HepG2 (cell line): ENCODE measurements at regions not wholly inside any gene's neighbourhood (a gene's known extent, or its start where the extent isn't known, plus 50 kb on each side); places are given as distances from the start of the nearest gene placed in this dataset.

Experiments
- ATF2 ChIP-seq: sonication (generic); formaldehyde crosslinking; IDR thresholded peaks from 2 replicates; pipeline ENCODE4 v1.4.0; 2020; ENCODE audit warnings: missing genetic modification reagents
- ATF3 ChIP-seq: sonication (generic); formaldehyde crosslinking; IDR thresholded peaks from 2 replicates; pipeline ENCODE4 v1.4.0; 2020; ENCODE audit warnings: missing genetic modification reagents
- ATF7-NPFF ChIP-seq: sonication (generic); formaldehyde crosslinking; IDR thresholded peaks from 2 replicates; pipeline ENCODE4 v1.8.1; 2023; ENCODE audit warnings: mild to moderate bottlenecking, low read depth, missing genetic modification reagents, moderate library complexity
- CTCF ChIP-seq: sonication (generic); formaldehyde crosslinking; IDR thresholded peaks from 2 replicates; pipeline ENCODE4 v1.5.0; 2020; ENCODE audit warnings: mild to moderate bottlenecking, missing genetic modification reagents, moderate library complexity
- DMAP1 ChIP-seq: IDR thresholded peaks from 2 replicates; pipeline ENCODE4 v1.6.1; 2016
- FOXK1 ChIP-seq: sonication (generic); formaldehyde crosslinking; IDR thresholded peaks from 2 replicates; pipeline ENCODE4 v1.4.0; 2020; ENCODE audit warnings: low read depth, missing genetic modification reagents, borderline replicate concordance
- HMGA1 ChIP-seq: sonication (generic); formaldehyde crosslinking; conservative IDR thresholded peaks from 2 replicates; pipeline ENCODE4 v1.4.0; 2020; ENCODE audit warnings: missing genetic modification reagents
- JDP2 ChIP-seq: sonication (generic); formaldehyde crosslinking; IDR thresholded peaks from 2 replicates; pipeline ENCODE4 v1.8.1; 2022; ENCODE audit warnings: missing genetic modification reagents, borderline replicate concordance
- RAD21 ChIP-seq: fragments of 450-650 bp; formaldehyde crosslinking; IDR thresholded peaks from 2 replicates; pipeline ENCODE4 v1.5.0; 2020; ENCODE audit warnings: mild to moderate bottlenecking
- SUZ12 ChIP-seq: fragments of 150-350 bp; IDR thresholded peaks from 2 replicates; pipeline ENCODE4 v1.6.1; 2014; ENCODE audit warnings: low read depth, low read length
- ZNF207 ChIP-seq: fragments of 450-650 bp; IDR thresholded peaks from 2 replicates; pipeline ENCODE4 v1.6.1; 2016; ENCODE audit warnings: antibody characterized with exemption, borderline replicate concordance

GRCh38 chr4:100742045-100742444 is 224.2 kb upstream of the EMCN start:
- no peak for TF ChIP-seq ATF2 (CRISPR knock-in tag)
- TF ChIP-seq ATF7-NPFF (CRISPR knock-in tag): no peak
- no peak for TF ChIP-seq ZNF207
- no peak for TF ChIP-seq SUZ12
- no peak for TF ChIP-seq HMGA1 (CRISPR knock-in tag)
- no peak for TF ChIP-seq DMAP1
- no peak for TF ChIP-seq FOXK1 (CRISPR knock-in tag)
- no peak for TF ChIP-seq RAD21 (CRISPR knock-in tag)
- peak; percentile 6; the same call in 1 of the 2 replicates for TF ChIP-seq CTCF (CRISPR knock-in tag)
- TF ChIP-seq JDP2 (CRISPR knock-in tag): no peak
- TF ChIP-seq ATF3: no peak
